NCI-H2107 treated with DMSO at 0.1 percent for 48 hours (cell line): ENCODE measurements at regions not wholly inside any gene's neighbourhood (a gene's known extent, or its start where the extent isn't known, plus 50 kb on each side); places are given as distances from the start of the nearest gene placed in this dataset.

Source experiments
- DNase-seq: peaks from one replicate; lab custom pipeline; 2025; ENCODE audit not compliant: unreplicated experiment; lab: John Stamatoyannopoulos, UW

- DNase-seq: no peak
Observed at GRCh38 chr15:60204131-60204885, 193.5 kb downstream of the ANXA2 start.

- no peak for DNase-seq
Observed at GRCh38 chr15:60208709-60209108, 189.1 kb downstream of the ANXA2 start.

DNA sequence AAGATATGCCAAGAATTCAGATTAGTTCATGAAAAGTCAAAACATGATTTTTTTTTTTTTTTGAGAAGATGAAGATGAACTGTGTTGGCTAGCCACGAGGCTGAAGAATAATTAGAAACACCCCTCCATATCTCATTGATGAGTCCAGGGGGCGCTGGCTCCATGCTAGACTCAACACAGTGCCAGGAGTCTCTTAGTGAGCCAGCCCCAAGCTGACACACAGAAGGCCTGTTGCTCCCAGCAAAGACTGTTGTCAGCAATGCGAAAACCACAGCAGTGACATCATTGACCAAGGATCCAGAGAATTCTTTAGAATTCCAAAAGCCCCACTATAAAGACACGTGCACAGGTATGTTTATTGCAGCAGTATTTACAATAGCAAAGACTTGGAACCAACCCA lies 185.2 kb downstream of the ANXA2 start:
- DNase-seq: no peak

DNA sequence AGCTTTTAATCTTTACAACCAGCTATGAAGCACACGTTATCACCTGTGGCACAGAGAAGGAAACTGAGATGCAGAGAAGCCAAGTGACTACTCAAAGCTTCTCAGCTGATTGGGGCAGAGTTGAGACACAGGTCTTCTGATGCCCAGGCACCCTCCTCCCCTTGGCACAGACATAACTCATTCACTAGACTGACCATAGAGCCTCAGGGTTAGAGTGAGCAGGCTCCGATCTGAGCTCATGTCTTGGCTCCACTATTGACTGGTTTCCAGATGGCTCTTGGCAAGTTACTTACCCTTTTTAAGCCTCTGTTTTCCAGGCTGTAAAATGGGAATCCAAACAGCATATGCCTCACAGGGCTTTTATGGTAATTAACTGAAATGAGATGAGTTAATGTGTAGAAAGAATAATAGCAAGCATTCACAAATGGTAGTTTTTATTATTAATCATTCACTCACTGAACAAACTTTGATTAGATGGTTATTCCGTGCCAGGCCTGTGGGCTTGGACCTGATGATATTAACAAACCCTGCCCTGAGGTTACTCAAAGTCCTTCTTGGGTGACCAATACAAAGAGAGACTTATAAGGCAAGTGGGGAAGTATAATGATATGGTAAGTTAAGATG lies 184.3 kb downstream of the ANXA2 start:
- DNase-seq: no peak

DNA sequence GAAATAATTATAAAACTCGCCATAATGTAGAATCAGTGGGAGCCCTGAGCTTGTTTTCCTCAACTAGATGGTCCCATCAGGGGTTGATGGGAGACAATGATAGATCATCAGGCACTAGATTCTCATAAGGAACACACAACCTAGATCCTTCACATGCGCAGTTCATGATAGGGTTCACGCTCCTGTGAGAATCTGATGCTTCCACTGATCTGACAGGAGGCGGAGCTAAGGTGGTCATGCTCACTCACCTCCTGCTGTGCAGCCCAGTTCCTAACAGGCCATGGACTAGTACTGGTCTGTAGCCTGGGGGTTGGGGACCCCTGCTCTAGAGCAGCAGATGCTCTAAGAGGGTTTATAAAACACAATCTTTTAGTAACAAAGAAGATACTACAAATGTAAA lies 183.6 kb downstream of the ANXA2 start:
- DNase-seq: no peak

- no peak for DNase-seq
Observed at GRCh38 chr15:60215225-60215963, 182.4 kb downstream of the ANXA2 start.

GRCh38 chr15:60217161-60217560 lies 180.6 kb downstream of the ANXA2 start:
- no peak for DNase-seq

DNA sequence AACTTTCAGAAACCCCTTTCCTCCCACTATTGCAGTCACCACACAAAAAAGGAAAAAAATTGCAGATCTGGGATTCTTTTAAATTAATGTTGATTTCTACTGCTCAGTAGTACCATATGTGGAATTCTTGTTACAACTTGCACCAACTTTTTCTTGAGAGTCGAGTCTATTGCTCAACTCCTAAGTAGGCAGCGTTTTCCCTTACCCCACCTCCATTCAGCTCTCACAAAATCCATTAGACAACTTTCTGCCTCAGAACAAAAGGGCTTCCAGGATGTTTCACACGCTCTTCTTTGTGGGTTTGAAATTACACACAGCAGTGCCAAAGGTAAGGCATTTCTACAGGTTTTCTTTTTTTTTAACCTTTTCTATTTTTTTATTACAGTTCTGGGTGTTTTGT lies 179.5 kb downstream of the ANXA2 start:
- no peak for DNase-seq

GRCh38 chr15:60219866-60220265 lies 177.9 kb downstream of the ANXA2 start:
- no peak for DNase-seq

GRCh38 chr15:60221356-60221755 lies 176.4 kb downstream of the ANXA2 start:
- no peak for DNase-seq

DNA sequence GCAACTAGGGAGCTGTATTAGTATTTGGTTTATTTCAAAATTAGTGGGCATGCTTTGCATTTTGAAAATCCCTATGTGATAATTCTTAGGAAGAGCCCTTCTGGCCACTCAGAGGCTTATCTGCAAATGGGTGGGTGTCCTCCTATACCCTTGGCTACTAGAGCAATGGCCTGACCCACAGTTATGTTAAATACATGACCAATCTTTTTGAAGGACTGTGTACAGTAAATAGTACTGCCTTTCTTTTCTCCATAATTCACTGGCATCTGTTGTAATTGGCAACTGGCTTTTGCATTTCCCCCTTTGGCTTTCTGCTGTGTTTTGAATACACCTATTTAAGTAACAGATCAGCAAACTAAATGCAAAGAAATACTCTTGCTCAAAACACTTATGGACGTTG lies 175.4 kb downstream of the ANXA2 start:
- no peak for DNase-seq

DNA sequence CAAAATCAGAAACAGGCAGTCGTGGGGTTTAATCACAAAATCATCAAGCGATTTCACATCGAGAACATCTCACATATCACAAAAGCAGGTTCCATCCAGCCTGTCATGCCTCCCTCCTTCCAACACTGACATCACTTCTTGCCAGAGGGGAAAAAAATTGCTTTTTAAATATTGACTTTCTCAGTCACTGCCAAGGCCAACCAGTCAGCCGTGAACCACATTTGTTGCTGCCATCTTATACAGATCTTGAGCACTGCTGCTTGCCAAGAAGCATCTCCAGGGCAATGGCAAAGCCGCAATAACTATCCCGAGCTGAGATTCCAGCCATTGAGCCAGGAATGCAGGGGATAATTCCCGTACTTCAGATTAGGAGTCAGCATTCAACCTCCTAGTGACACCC lies 174.6 kb downstream of the ANXA2 start:
- no peak for DNase-seq

DNA sequence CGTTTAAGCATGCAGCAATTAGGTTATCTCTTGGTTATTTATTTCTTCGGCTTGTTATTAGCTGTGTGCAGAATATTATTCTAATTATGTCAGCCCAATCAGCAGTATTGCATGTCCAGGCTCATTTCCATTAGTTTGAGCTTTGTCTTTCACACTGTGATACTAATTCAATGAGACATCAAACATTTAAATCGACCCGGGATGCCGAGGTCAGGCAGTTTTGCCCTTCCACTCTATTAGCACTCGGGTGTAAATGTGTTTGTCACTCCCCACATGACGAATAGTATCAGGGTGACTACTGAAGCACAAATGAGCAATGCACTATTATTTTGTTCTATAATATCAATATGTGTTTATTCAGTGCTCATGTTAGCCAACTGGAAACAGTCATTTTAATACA lies 170.9 kb downstream of the ANXA2 start:
- no peak for DNase-seq

- DNase-seq: no peak
Observed at GRCh38 chr15:60228101-60228500, 169.7 kb downstream of the ANXA2 start.

DNA sequence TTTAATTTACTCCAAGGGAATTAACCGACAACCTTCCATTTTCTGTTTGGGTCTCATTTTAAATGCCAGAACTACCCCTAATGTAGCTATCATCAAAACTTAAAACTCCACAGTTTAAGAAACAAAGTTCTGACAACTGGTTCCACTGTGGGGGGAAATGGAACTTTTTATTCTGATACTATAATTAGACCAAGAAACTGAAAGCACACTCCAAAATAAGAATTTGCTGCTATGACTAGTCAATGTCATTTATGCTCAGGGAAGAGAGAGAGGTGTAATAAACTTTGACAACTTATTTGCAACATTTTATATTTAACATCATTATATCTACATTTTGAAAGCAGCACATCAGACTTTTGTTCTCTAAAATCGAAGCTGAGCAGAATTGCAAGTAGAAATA lies 169.2 kb downstream of the ANXA2 start:
- DNase-seq: no peak

DNA sequence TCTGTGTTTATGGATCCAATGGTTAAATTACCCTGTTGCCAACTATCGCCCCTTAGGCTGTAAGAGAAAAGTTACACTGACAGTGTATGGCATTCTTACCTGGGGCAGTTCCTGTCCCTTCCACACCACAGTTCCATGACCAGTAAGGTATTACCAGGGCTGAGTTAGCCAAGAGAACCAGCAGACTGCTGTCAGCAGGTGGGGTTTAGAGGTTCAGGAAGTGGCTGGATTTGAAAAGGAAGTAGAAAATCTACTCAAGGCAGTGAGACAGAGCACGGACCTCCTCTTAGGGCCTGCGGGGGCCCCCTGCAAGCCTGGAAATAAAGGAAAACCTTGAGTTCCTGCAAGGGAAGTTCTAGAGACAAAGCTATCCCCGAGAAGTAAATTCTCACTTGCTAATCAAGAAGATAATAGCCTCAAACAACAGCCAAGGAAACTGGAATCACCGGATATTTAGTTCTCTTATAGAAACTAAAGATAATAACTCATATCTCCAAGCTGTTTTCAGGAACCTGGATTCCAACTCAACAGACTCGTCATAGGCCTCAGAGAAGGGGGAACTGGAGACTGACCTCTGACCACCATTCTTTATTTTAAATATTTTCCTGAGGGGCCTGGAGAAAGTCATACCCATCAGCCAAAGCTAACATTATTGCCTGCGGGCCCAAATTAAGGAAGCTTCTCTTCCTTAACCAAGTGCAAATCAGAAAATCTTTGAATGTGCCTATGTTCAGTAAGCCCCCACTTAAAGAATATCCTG lies 161.7 kb downstream of the ANXA2 start:
- DNase-seq: no peak

DNA sequence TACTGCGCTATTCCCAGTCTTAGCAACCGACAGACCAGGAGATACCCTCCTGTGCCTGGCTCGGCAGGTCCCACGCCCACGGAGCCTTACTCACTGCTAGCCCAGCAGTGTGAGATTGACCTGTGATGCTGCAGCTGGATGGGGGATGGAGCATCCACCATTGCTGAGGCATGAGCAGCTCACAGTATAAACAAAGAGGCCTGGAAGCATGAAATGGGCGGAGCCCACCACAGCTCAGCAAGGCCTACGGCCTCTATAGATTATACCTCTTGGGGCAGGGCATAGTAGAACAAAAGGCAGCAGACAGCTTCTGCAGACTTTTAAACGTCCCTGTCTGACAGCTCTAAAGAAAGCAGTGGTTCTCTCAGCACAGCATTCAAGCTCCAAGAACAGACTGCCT lies 160.3 kb downstream of the ANXA2 start:
- DNase-seq: no peak

- no peak for DNase-seq
Observed at GRCh38 chr15:60243769-60244168, 154.0 kb downstream of the ANXA2 start.

- no peak for DNase-seq
Observed at GRCh38 chr15:60244813-60245212, 153.0 kb downstream of the ANXA2 start.

DNA sequence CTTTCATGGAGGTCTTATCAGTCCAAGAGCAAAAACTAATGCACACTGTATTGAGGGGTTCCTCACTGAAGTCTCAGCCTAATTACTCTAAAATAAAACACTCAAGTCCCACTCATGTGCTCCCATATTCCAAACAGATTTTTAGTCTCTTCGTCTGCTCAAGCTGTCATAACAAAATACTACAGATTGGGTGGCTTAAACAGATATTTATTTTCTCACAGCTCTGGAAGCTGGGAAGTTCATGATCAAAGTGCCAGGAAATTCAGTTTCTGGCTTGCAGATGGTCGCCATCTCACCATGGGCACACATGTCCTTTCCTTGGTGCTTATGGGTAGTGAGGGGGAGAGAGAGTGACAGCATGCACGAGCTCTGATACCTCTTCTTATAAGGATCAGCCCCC lies 147.5 kb downstream of the ANXA2 start:
- DNase-seq: no peak

DNA sequence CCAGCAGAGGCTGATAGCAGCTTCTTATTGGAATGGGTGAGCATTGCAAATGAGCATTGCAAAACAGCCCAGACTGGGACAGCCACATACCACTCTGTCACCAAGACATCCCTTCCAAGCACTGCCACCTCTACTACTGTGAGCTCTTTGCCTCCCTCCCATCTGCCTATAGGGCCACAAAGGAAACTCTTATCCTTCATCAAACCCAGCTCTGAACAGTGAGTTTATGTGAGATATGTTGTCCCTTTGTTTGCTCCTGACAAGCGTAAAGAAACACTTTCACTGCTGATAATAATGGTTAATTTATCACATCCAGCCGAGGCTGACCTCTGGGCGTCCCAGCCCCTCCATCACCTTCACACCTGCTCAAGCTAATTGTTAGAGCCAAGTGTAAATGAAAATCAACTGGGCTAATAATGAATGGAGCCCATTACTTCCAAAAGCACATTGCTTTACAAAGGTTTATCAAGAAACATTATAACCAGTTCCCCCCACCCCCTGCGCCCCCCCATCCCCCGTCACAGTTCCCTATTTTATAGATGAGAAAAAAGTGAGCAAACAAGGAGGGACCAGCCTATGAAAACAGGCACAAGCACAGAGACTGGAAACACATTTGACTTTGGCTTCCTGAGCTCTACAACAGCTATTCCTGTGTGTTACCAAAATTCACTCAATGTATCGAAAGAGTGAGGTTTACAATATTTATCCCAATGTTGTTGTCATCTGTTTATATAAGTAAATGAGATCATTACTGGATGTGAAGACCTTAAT lies 146.3 kb downstream of the ANXA2 start:
- no peak for DNase-seq
